Parathyroid adenoma (tissue), 2 donors: ENCODE measurements at regions not wholly inside any gene's neighbourhood (a gene's known extent, or its start where the extent isn't known, plus 50 kb on each side); places are given as distances from the start of the nearest gene placed in this dataset.

Source experiments
- H2AFZ ChIP-seq: fragments of 300-600 bp; sonication (generic); one replicate; pipeline ENCODE4 v1.7.0; 2017; ENCODE audit warnings: antibody characterized with exemption, mild to moderate bottlenecking
- H3K27ac ChIP-seq: fragments of 300-600 bp; sonication (generic); one replicate; pipeline ENCODE4 v1.7.0; 2017
- H3K27me3 ChIP-seq: fragments of 300-600 bp; sonication (generic); one replicate; pipeline ENCODE4 v1.7.0; 2017; ENCODE audit warnings: low read length; ENCODE audit not compliant: control insufficient read depth, insufficient read depth
- H3K36me3 ChIP-seq: fragments of 300-600 bp; sonication (generic); one replicate; pipeline ENCODE4 v1.7.0; 2017; ENCODE audit warnings: low read length; ENCODE audit not compliant: control insufficient read depth, insufficient read depth
- H3K4me1 ChIP-seq: fragments of 300-600 bp; sonication (generic); one replicate; pipeline ENCODE4 v1.7.0; 2017; ENCODE audit warnings: control low read depth
- H3K4me2 ChIP-seq: fragments of 300-600 bp; sonication (generic); one replicate; pipeline ENCODE4 v1.7.0; 2017; ENCODE audit warnings: low read length
- H3K4me3 ChIP-seq: fragments of 300-600 bp; sonication (generic); one replicate; pipeline ENCODE4 v1.7.0; 2017; ENCODE audit warnings: low read depth, low read length
- H3K79me2 ChIP-seq: fragments of 300-600 bp; sonication (generic); one replicate; pipeline ENCODE4 v1.7.0; 2017; ENCODE audit warnings: control low read depth
- H3K9ac ChIP-seq: fragments of 300-600 bp; sonication (generic); one replicate; pipeline ENCODE4 v1.7.0; 2017; ENCODE audit warnings: mild to moderate bottlenecking
- H3K9me3 ChIP-seq: fragments of 300-600 bp; sonication (generic); one replicate; pipeline ENCODE4 v1.7.0; 2017; ENCODE audit warnings: low read length; ENCODE audit not compliant: control insufficient read depth
- CTCF ChIP-seq: fragments of 300-600 bp; sonication (generic); IDR thresholded peaks from one replicate; pipeline ENCODE4 v1.7.0; 2017; ENCODE audit warnings: antibody characterized with exemption, mild to moderate bottlenecking
- donor health status: primary hyperparathyroidism.

- TF ChIP-seq CTCF = no peak
- no peaks in the 10 kb centered on the region for H3K9me3 ChIP-seq
- H3K27ac ChIP-seq = no peak overlapping the region
- H3K9ac ChIP-seq = no peak overlapping the region
- no peaks in the 10 kb centered on the region for H3K27me3 ChIP-seq
- no peaks in the 10 kb centered on the region for H3K4me1 ChIP-seq
- H3K4me3 ChIP-seq = no peak overlapping the region
- no peak overlapping the region for H3K4me2 ChIP-seq
- H3K79me2 ChIP-seq = peaks cover 14% of the 10 kb centered on the region
- H2AFZ ChIP-seq = no peak overlapping the region
- H3K36me3 ChIP-seq = no peaks in the 10 kb centered on the region
Observed at GRCh38 chr16:85422632-85423550, 190.2 kb upstream of the GSE1 start.

DNA sequence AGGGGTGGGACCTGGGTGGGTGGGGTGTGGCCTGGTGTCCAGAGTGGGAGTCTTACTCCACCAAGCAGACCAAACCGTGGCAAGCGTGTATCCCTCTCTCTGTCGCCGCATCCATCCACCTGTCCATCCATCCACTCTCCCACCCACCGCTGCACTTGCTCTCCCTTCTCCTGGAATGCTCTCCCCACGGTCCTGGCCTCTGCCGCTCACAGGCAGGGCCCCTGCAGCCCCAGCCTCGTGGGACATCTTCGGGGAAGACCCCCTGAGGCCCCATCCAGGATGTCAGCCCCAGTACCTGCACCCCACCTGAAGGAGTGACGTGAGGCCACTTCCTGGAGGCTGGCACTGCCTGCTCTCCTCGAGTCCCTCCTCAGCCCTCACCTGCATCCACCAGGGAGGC is 189.5 kb upstream of the GSE1 start:
- no peak overlapping the region for H2AFZ ChIP-seq
- H3K27ac ChIP-seq = no peak overlapping the region
- no peak overlapping the region for H3K4me3 ChIP-seq
- no peaks in the 10 kb centered on the region for H3K9me3 ChIP-seq
- H3K27me3 ChIP-seq = no peaks in the 10 kb centered on the region
- no peaks in the 10 kb centered on the region for H3K4me1 ChIP-seq
- no peak for TF ChIP-seq CTCF
- no peak overlapping the region for H3K4me2 ChIP-seq
- H3K36me3 ChIP-seq = no peaks in the 10 kb centered on the region
- H3K9ac ChIP-seq = no peak overlapping the region
- peaks cover 12% of the 10 kb centered on the region for H3K79me2 ChIP-seq

- Histone ChIP-seq H2AFZ (no peak overlapping the region), H3K36me3 (no peaks in the 10 kb centered on the region), H3K27ac (no peak overlapping the region), H3K4me1 (no peaks in the 10 kb centered on the region), H3K27me3 (no peaks in the 10 kb centered on the region), H3K9ac (no peak overlapping the region), H3K4me3 (no peak overlapping the region), H3K79me2 (peaks cover 9% of the 10 kb centered on the region), H3K9me3 (no peaks in the 10 kb centered on the region), H3K4me2 (no peak overlapping the region)
- no peak for TF ChIP-seq CTCF
Observed at GRCh38 chr16:85424260-85425073, 188.7 kb upstream of the GSE1 start.

- no peak overlapping the region for H3K4me3 ChIP-seq
- no peak for TF ChIP-seq CTCF
- H3K9ac ChIP-seq = no peak overlapping the region
- no peaks in the 10 kb centered on the region for H3K4me1 ChIP-seq
- H3K27ac ChIP-seq = no peak overlapping the region
- peaks cover 11% of the 10 kb centered on the region for H3K79me2 ChIP-seq
- H3K36me3 ChIP-seq = no peaks in the 10 kb centered on the region
- no peak overlapping the region for H2AFZ ChIP-seq
- no peaks in the 10 kb centered on the region for H3K27me3 ChIP-seq
- no peaks in the 10 kb centered on the region for H3K9me3 ChIP-seq
- H3K4me2 ChIP-seq = no peak overlapping the region
Observed at GRCh38 chr16:85425074-85425662, 188.0 kb upstream of the GSE1 start.
